Neural progenitor cell (in vitro differentiated cells): ENCODE measurements at regions not wholly inside any gene's neighbourhood (a gene's known extent, or its start where the extent isn't known, plus 50 kb on each side); places are given as distances from the start of the nearest gene placed in this dataset.

ENCODE experiments used
- DNase-seq: peaks from one replicate; pipeline ENCODE4 v3.0.0-alpha.2; 2016; ENCODE audit warnings: low spot score
- H2AFZ ChIP-seq: fragments of 200-600 bp; sonication (generic); replicated peaks from 2 replicates; pipeline ENCODE4 v1.6.1; 2016; ENCODE audit warnings: antibody characterized with exemption
- H3F3A ChIP-seq: fragments of 200-600 bp; sonication (generic); 2 replicates; pipeline ENCODE4 v1.6.1; 2016; ENCODE audit warnings: antibody characterized with exemption, low read depth
- H3K27ac ChIP-seq: fragments of 200-600 bp; sonication (generic); 2 replicates; pipeline ENCODE4 v1.5.1; 2016; ENCODE audit warnings: mild to moderate bottlenecking
- H3K27me3 ChIP-seq: fragments of 200-600 bp; sonication (generic); 2 replicates; pipeline ENCODE4 v1.6.1; 2016; ENCODE audit warnings: mild to moderate bottlenecking, moderate library complexity
- H3K36me3 ChIP-seq: fragments of 200-600 bp; sonication (generic); 2 replicates; pipeline ENCODE4 v1.5.1; 2016
- H3K4me1 ChIP-seq: fragments of 200-600 bp; sonication (generic); 2 replicates; pipeline ENCODE4 v1.6.1; 2016; ENCODE audit warnings: mixed run types
- H3K4me2 ChIP-seq: fragments of 200-600 bp; sonication (generic); 2 replicates; pipeline ENCODE4 v1.6.1; 2016
- H3K4me3 ChIP-seq: fragments of 200-600 bp; sonication (generic); 2 replicates; pipeline ENCODE4 v1.5.1; 2016
- H3K79me2 ChIP-seq: fragments of 200-600 bp; sonication (generic); 2 replicates; pipeline ENCODE4 v1.6.1; 2016; ENCODE audit warnings: low read depth
- H3K9ac ChIP-seq: fragments of 200-600 bp; sonication (generic); 2 replicates; pipeline ENCODE4 v1.6.1; 2016
- H3K9me3 ChIP-seq: fragments of 200-600 bp; sonication (generic); 2 replicates; pipeline ENCODE4 v1.5.1; 2016; ENCODE audit warnings: low read depth
- H4K20me1 ChIP-seq: fragments of 200-600 bp; sonication (generic); 2 replicates; pipeline ENCODE4 v1.6.1; 2016; ENCODE audit warnings: low read depth
- H3K27ac Mint-ChIP-seq: 3 replicates; pipeline ENCODE4 v1.8.0; 2021; ENCODE audit warnings: mixed read lengths
- H3K27me3 Mint-ChIP-seq: 2 replicates; pipeline ENCODE4 v1.8.0; 2022; ENCODE audit warnings: low read depth, mild to moderate bottlenecking, inconsistent platforms, moderate library complexity, mixed read lengths; ENCODE audit not compliant: insufficient read depth
- H3K36me3 Mint-ChIP-seq: 3 replicates; pipeline ENCODE4 v1.8.0; 2021; ENCODE audit warnings: mixed read lengths
- H3K4me1 Mint-ChIP-seq: 3 replicates; pipeline ENCODE4 v1.8.0; 2021; ENCODE audit warnings: mixed read lengths
- H3K4me3 Mint-ChIP-seq: 3 replicates; pipeline ENCODE4 v1.8.0; 2021; ENCODE audit warnings: mild to moderate bottlenecking, moderate library complexity, mixed read lengths
- H3K9me3 Mint-ChIP-seq: 3 replicates; pipeline ENCODE4 v1.8.0; 2020; ENCODE audit warnings: mixed read lengths
- CTCF ChIP-seq: fragments of 200-600 bp; sonication (generic); IDR thresholded peaks from 2 replicates; pipeline ENCODE4 v1.5.1; 2017; ENCODE audit warnings: antibody characterized with exemption, mild to moderate bottlenecking
- EZH2 ChIP-seq: fragments of 200-600 bp; sonication (generic); IDR thresholded peaks from 2 replicates; pipeline ENCODE4 v1.6.1; 2017; ENCODE audit warnings: antibody characterized with exemption, mild to moderate bottlenecking, moderate library complexity
- EZH2phosphoT487 ChIP-seq: fragments of 200-600 bp; sonication (generic); IDR thresholded peaks from 2 replicates; pipeline ENCODE4 v1.6.1; 2017; ENCODE audit warnings: antibody characterized with exemption

GRCh38 chr3:35486295-35486694 lies 153.0 kb upstream of the ARPP21 start:
- Mint-ChIP-seq H3K4me3 (no peak overlapping the region), H3K4me1 (peaks cover 26% of the 10 kb centered on the region), H3K36me3 (no peaks in the 10 kb centered on the region), H3K27me3 (no peaks in the 10 kb centered on the region), H3K9me3 (peaks cover 12% of the 10 kb centered on the region), H3K27ac (no peak overlapping the region)
- H2AFZ ChIP-seq: no peak overlapping the region
- H3K27me3 ChIP-seq: no peaks in the 10 kb centered on the region
- no peak overlapping the region for H3K4me2 ChIP-seq
- DNase-seq: no peak
- peaks cover 29% of the 10 kb centered on the region for H3K4me1 ChIP-seq
- H3K9me3 ChIP-seq: no peaks in the 10 kb centered on the region
- no peaks in the 10 kb centered on the region for H3K36me3 ChIP-seq
- H3K27ac ChIP-seq: no peak overlapping the region
- no peaks in the 10 kb centered on the region for H4K20me1 ChIP-seq
- H3F3A ChIP-seq: no peaks in the 10 kb centered on the region
- H3K4me3 ChIP-seq: no peak overlapping the region
- no peak for TF ChIP-seq EZH2
- TF ChIP-seq EZH2phosphoT487: no peak
- no peak overlapping the region for H3K9ac ChIP-seq
- no peaks in the 10 kb centered on the region for H3K79me2 ChIP-seq

- no peaks in the 10 kb centered on the region for H3K36me3 Mint-ChIP-seq
- no peaks in the 10 kb centered on the region for H3K27me3 Mint-ChIP-seq
- no peak overlapping the region for H2AFZ ChIP-seq
- no peaks in the 10 kb centered on the region for H3K9me3 ChIP-seq
- no peak overlapping the region for H3K4me2 ChIP-seq
- H3F3A ChIP-seq: no peaks in the 10 kb centered on the region
- no peak overlapping the region for H3K4me3 Mint-ChIP-seq
- DNase-seq: no peak
- H3K27ac Mint-ChIP-seq: no peak overlapping the region
- H3K79me2 ChIP-seq: no peaks in the 10 kb centered on the region
- peaks cover 29% of the 10 kb centered on the region for H3K4me1 ChIP-seq
- H3K27me3 ChIP-seq: no peaks in the 10 kb centered on the region
- H3K9me3 Mint-ChIP-seq: peaks cover 6% of the 10 kb centered on the region
- TF ChIP-seq EZH2 (no peak), CTCF (no peak), EZH2phosphoT487 (no peak)
- H4K20me1 ChIP-seq: no peaks in the 10 kb centered on the region
- H3K36me3 ChIP-seq: no peaks in the 10 kb centered on the region
- H3K9ac ChIP-seq: no peak overlapping the region
- H3K27ac ChIP-seq: no peak overlapping the region
- peaks cover 26% of the 10 kb centered on the region for H3K4me1 Mint-ChIP-seq
- H3K4me3 ChIP-seq: no peak overlapping the region
Observed at GRCh38 chr3:35487376-35487775, 151.9 kb upstream of the ARPP21 start.

GRCh38 chr3:35488526-35488925 lies 150.8 kb upstream of the ARPP21 start:
- no peaks in the 10 kb centered on the region for H4K20me1 ChIP-seq

More at GRCh38 chr3:35488526-35488925, 150.8 kb upstream of the ARPP21 start:
- no peak overlapping the region for H3K27ac Mint-ChIP-seq
- Histone ChIP-seq H3K9me3 (no peaks in the 10 kb centered on the region), H3K4me3 (no peak overlapping the region), H3K27me3 (no peaks in the 10 kb centered on the region), H2AFZ (no peak overlapping the region), H3K36me3 (no peaks in the 10 kb centered on the region), H3K9ac (no peak overlapping the region), H3K4me1 (peaks cover 29% of the 10 kb centered on the region), H3K4me2 (no peak overlapping the region), H3K79me2 (no peaks in the 10 kb centered on the region), H3F3A (no peaks in the 10 kb centered on the region), H3K27ac (no peak overlapping the region)
- H3K36me3 Mint-ChIP-seq: no peaks in the 10 kb centered on the region
- no peak overlapping the region for H3K4me3 Mint-ChIP-seq
- H3K9me3 Mint-ChIP-seq: peaks cover 2% of the 10 kb centered on the region
- no peak for DNase-seq
- H3K27me3 Mint-ChIP-seq: no peaks in the 10 kb centered on the region
- H3K4me1 Mint-ChIP-seq: peaks cover 26% of the 10 kb centered on the region
- TF ChIP-seq CTCF: no peak
- no peak for TF ChIP-seq EZH2
- no peak for TF ChIP-seq EZH2phosphoT487
